Lung (tissue), 11 donors: ENCODE measurements at regions not wholly inside any gene's neighbourhood (a gene's known extent, or its start where the extent isn't known, plus 50 kb on each side); places are given as distances from the start of the nearest gene placed in this dataset.
"Not testable (repeated sequence)": the region's sequence is repeated elsewhere in the genome, so short reads cannot be mapped to it uniquely, and the experiment has no call there.

Experiments
- ATAC-seq: fragments of 200-7000 bp; cut with Tn5 transposase; one replicate; pipeline ENCODE4 v1.9.1; 2020; ENCODE audit warnings: moderate number of reproducible peaks; ENCODE audit not compliant: insufficient read depth, low FRiP score
- DNase-seq, 3 donors: peaks; one replicate each; pipeline ENCODE4 v3.0.0-alpha.2; 2013 to 2017
- H3K27ac ChIP-seq, 2 donors: one replicate each; pipeline ENCODE4 v1.5.1; 2013; ENCODE audit warnings: mild to moderate bottlenecking in 2 of 2, moderate library complexity in 2 of 2, control low read depth in 1 of 2, inconsistent platforms in 1 of 2, low read depth in 1 of 2, low read length in 1 of 2
- H3K27me3 ChIP-seq, 3 donors: one replicate each; pipeline ENCODE4 v1.5.1; 2013; ENCODE audit warnings: low read length in 2 of 3; ENCODE audit not compliant: control insufficient read depth in 3 of 3, insufficient read depth in 3 of 3
- H3K36me3 ChIP-seq, 4 donors: one replicate each; pipeline ENCODE4 v1.5.1; 2013; ENCODE audit warnings: low read length in 4 of 4, mild to moderate bottlenecking in 1 of 4, moderate library complexity in 1 of 4; ENCODE audit not compliant: control insufficient read depth in 4 of 4, insufficient read depth in 4 of 4
- H3K4me1 ChIP-seq, 5 donors: one replicate each; pipeline ENCODE4 v1.5.1; 2013; ENCODE audit warnings: low read length in 5 of 5, mild to moderate bottlenecking in 2 of 5, moderate library complexity in 1 of 5; ENCODE audit not compliant: control insufficient read depth in 5 of 5, insufficient read depth in 5 of 5
- H3K4me3 ChIP-seq: one replicate; pipeline ENCODE4 v1.5.1; 2013; ENCODE audit warnings: mild to moderate bottlenecking, control low read depth, moderate library complexity
- H3K9ac ChIP-seq, 2 donors: one replicate each; pipeline ENCODE4 v1.5.1; 2013; ENCODE audit warnings: low read length in 2 of 2, control low read depth in 1 of 2; ENCODE audit not compliant: insufficient read depth in 1 of 2
- H3K9me3 ChIP-seq, 4 donors: one replicate each; pipeline ENCODE4 v1.5.1; 2013; ENCODE audit warnings: low read length in 3 of 4, mild to moderate bottlenecking in 1 of 4, moderate library complexity in 1 of 4; ENCODE audit not compliant: control insufficient read depth in 4 of 4, insufficient read depth in 3 of 4
- CTCF ChIP-seq: IDR thresholded peaks from 2 replicates; pipeline ENCODE4 v1.5.1; 2012; ENCODE audit warnings: mild to moderate bottlenecking; ENCODE audit errors: control extremely low read depth, extremely low read depth
- WGBS, 2 donors: extraction: QIAGEN DNeasy Blood & Tissue Kit; methylation state at CpG; one replicate each; pipeline ENCODE4 v1.1.7; 2013; 5-methylcytosine and 5-hydroxymethylcytosine counted together
- donor health status: control.
- donor health status: control.
- donor health status: Bipolar disorder and iron deficiency.
- donor health status: healthy.
- donor health status: DM: yes; HTN: yes; CAD: no.

- no peaks in the 10 kb centered on the region for H3K36me3 ChIP-seq
Measured at GRCh38 chr4:137360761-137361160, 171.5 kb downstream of the PCDH18 start.

GRCh38 chr4:137359691-137360315, 172.5 kb downstream of the PCDH18 start:
- H3K9ac ChIP-seq = no peak overlapping the region
- H3K36me3 ChIP-seq = no peaks in the 10 kb centered on the region
- DNase-seq (peak in 1 of 3 donors; percentile 30), ATAC-seq (no peak)
- peaks cover 0 to 7% (median 2%) of the 10 kb centered on the region in 5 donors for H3K4me1 ChIP-seq
- H3K9me3 ChIP-seq = no peaks in the 10 kb centered on the region
- no peaks in the 10 kb centered on the region for H3K27me3 ChIP-seq
- no peak for TF ChIP-seq CTCF
- 45 to 49% methylated on average over 2 of the region's 2 CpGs for WGBS, 2 donors
- no peak overlapping the region for H3K4me3 ChIP-seq
- no peak overlapping the region for H3K27ac ChIP-seq

More at GRCh38 chr4:137360761-137361160, 171.5 kb downstream of the PCDH18 start:
- DNase-seq (no peak), ATAC-seq (no peak)
- H3K27me3 ChIP-seq = no peaks in the 10 kb centered on the region
- WGBS, 2 donors = 52 to 70% methylated on average over 1 of the region's 1 CpG
- no peak overlapping the region for H3K27ac ChIP-seq
- no peaks in the 10 kb centered on the region for H3K9me3 ChIP-seq
- TF ChIP-seq CTCF = no peak
- peaks cover 0 to 7% (median 2%) of the 10 kb centered on the region in 5 donors for H3K4me1 ChIP-seq
- no peak overlapping the region for H3K4me3 ChIP-seq
- no peak overlapping the region for H3K9ac ChIP-seq

- H3K27me3 ChIP-seq, H3K27ac ChIP-seq, H3K4me3 ChIP-seq, DNase-seq, H3K9ac ChIP-seq, ATAC-seq, H3K36me3 ChIP-seq, H3K4me1 ChIP-seq: not testable (repeated sequence)
- H3K9me3 ChIP-seq = peaks cover 0 to 14% (median 4%) of the 10 kb centered on the region in 4 donors
- 88 to 93% methylated on average over 2 of the region's 2 CpGs for WGBS, 2 donors
Measured at GRCh38 chr4:137354562-137354961, 177.7 kb downstream of the PCDH18 start.

- no peaks in the 10 kb centered on the region for H3K4me1 ChIP-seq
- TF ChIP-seq CTCF = no peak
- WGBS, 2 donors = 40 to 43% methylated on average over 2 of the region's 2 CpGs
- H3K9ac ChIP-seq = no peak overlapping the region
- no peaks in the 10 kb centered on the region for H3K36me3 ChIP-seq
- H3K27me3 ChIP-seq = no peaks in the 10 kb centered on the region
- H3K27ac ChIP-seq = no peak overlapping the region
- peaks cover 0 to 6% (median 2%) of the 10 kb centered on the region in 4 donors for H3K9me3 ChIP-seq
- ATAC-seq (no peak), DNase-seq (no peak)
- no peak overlapping the region for H3K4me3 ChIP-seq
Measured at GRCh38 chr4:137347371-137347770, 184.9 kb downstream of the PCDH18 start.
